GM21723 (cell line): ENCODE measurements at regions not wholly inside any gene's neighbourhood (a gene's known extent, or its start where the extent isn't known, plus 50 kb on each side); places are given as distances from the start of the nearest gene placed in this dataset.
"Not testable (repeated sequence)": the region's sequence is repeated elsewhere in the genome, so short reads cannot be mapped to it uniquely, and the experiment has no call there.

ENCODE experiments used
- ATAC-seq: cut with Tn5 transposase; IDR thresholded peaks from one replicate; pipeline ENCODE4 v1.9.1; 2021; ENCODE audit warnings: mild to moderate bottlenecking, moderate library complexity; ENCODE audit not compliant: unreplicated experiment

GRCh38 chr12:20105943-20106342 is 262.4 kb upstream of the PDE3A start:
- ATAC-seq, result no peak

- no peak for ATAC-seq
Observed at GRCh38 chr12:20109676-20110075, 258.7 kb upstream of the PDE3A start.

GRCh38 chr12:20115371-20115770 is 253.0 kb upstream of the PDE3A start:
- not testable (repeated sequence) for ATAC-seq

- ATAC-seq, result no peak
Observed at GRCh38 chr12:20119596-20120402, 248.5 kb upstream of the PDE3A start.

GRCh38 chr12:20120403-20120725 is 248.0 kb upstream of the PDE3A start:
- ATAC-seq, result no peak

- no peak for ATAC-seq
Observed at GRCh38 chr12:20122274-20122673, 246.1 kb upstream of the PDE3A start.

- no peak for ATAC-seq
Observed at GRCh38 chr12:20123465-20123864, 244.9 kb upstream of the PDE3A start.

GRCh38 chr12:20125276-20125798 is 243.0 kb upstream of the PDE3A start:
- no peak for ATAC-seq

GRCh38 chr12:20126601-20127000 is 241.7 kb upstream of the PDE3A start:
- no peak for ATAC-seq

GRCh38 chr12:20127413-20127812 is 240.9 kb upstream of the PDE3A start:
- ATAC-seq, result no peak

- no peak for ATAC-seq
Observed at GRCh38 chr12:20128928-20129327, 239.4 kb upstream of the PDE3A start.

- ATAC-seq, result no peak
Observed at GRCh38 chr12:20132818-20133217, 235.5 kb upstream of the PDE3A start.

GRCh38 chr12:20134652-20135051 is 233.7 kb upstream of the PDE3A start:
- no peak for ATAC-seq

GRCh38 chr12:20140751-20141150 is 227.6 kb upstream of the PDE3A start:
- no peak for ATAC-seq

GRCh38 chr12:20142316-20142715 is 226.0 kb upstream of the PDE3A start:
- ATAC-seq, result no peak

GRCh38 chr12:20142956-20143355 is 225.4 kb upstream of the PDE3A start:
- ATAC-seq, result no peak

GRCh38 chr12:20144341-20144740 is 224.0 kb upstream of the PDE3A start:
- ATAC-seq, result no peak

- ATAC-seq, result no peak
Observed at GRCh38 chr12:20148241-20148640, 220.1 kb upstream of the PDE3A start.

- no peak for ATAC-seq
Observed at GRCh38 chr12:20150835-20151422, 217.4 kb upstream of the PDE3A start.

GRCh38 chr12:20154052-20154451 is 214.3 kb upstream of the PDE3A start:
- ATAC-seq, result no peak

GRCh38 chr12:20155374-20155773 is 213.0 kb upstream of the PDE3A start:
- no peak for ATAC-seq

GRCh38 chr12:20160899-20161298 is 207.4 kb upstream of the PDE3A start:
- not testable (repeated sequence) for ATAC-seq
